Ovary (tissue), 7 donors: ENCODE measurements at regions not wholly inside any gene's neighbourhood (a gene's known extent, or its start where the extent isn't known, plus 50 kb on each side); places are given as distances from the start of the nearest gene placed in this dataset.

Experiments
- DNase-seq, 5 donors: peaks; one replicate each; pipeline ENCODE4 v3.0.0-alpha.2; 2019 to 2020
- H3K27ac ChIP-seq, 2 donors: fragments of 200-600 bp; one replicate each; pipeline versions ENCODE4 v1.5.1 to v1.8.0; 2019 to 2022
- H3K27me3 ChIP-seq: fragments of 200-600 bp; one replicate; pipeline ENCODE4 v1.8.0; 2022
- H3K36me3 ChIP-seq: fragments of 200-600 bp; sonication (generic); one replicate; pipeline ENCODE4 v1.5.1; 2019
- H3K4me1 ChIP-seq: one replicate; pipeline ENCODE4 v1.8.1; 2013; ENCODE audit warnings: mild to moderate bottlenecking, moderate library complexity; ENCODE audit not compliant: insufficient read depth
- H3K4me3 ChIP-seq: fragments of 200-600 bp; sonication (generic); one replicate; pipeline ENCODE4 v1.5.1; 2017
- H3K9me3 ChIP-seq, 2 donors: fragments of 200-600 bp in 1 of 2; sonication (generic) in 1 of 2; one replicate each; pipeline versions ENCODE4 v1.5.1 to v1.8.1; 2013 to 2019; ENCODE audit warnings: mild to moderate bottlenecking in 1 of 2, moderate library complexity in 1 of 2
- EP300 ChIP-seq: sonication (generic); formaldehyde crosslinking; IDR thresholded peaks from one replicate; pipeline ENCODE4 v1.6.1; 2017; ENCODE audit warnings: antibody characterized with exemption
- POLR2A ChIP-seq: fragments of 450-650 bp; IDR thresholded peaks from one replicate; pipeline ENCODE4 v1.6.1; 2017; ENCODE audit warnings: antibody characterized with exemption, mild to moderate bottlenecking, moderate library complexity
- WGBS, 3 donors: extraction: QIAGEN DNeasy Blood & Tissue Kit in 1 of 3; methylation state at CpG; one replicate each; pipeline versions ENCODE4 v1.1.5 to v1.1.7; 2013 to 2017; 5-methylcytosine and 5-hydroxymethylcytosine counted together
- intact Hi-C, 4 donors: fragments of 100-400 bp; cut with DNase I; formaldehyde crosslinking; loops; one replicate each; pipeline versions ENCODE4 v1.11.0 to v1.15.1; 2022 to 2023
- TF ChIP-seq, protein P1 (sequence below), 3 donors: fragments of 450-650 bp in 2 of 3; fragments of 200-600 bp in 1 of 3; IDR thresholded peaks; one replicate each; pipeline versions ENCODE4 v1.5.1 to v1.8.0; 2016 to 2022; ENCODE audit warnings: antibody characterized with exemption in 3 of 3, mild to moderate bottlenecking in 1 of 3
- donor health status: DM: no; HTN: no; CAD: no; lungs with moderate emphysema.
- donor health status: DM: no; HTN: no; CAD: no.
- donor health status: Bipolar disorder and iron deficiency.
- donor health status: DM: no; HTN: no; CAD: no.
- donor health status: DM: yes; HTN: yes; CAD: no.

DNA sequence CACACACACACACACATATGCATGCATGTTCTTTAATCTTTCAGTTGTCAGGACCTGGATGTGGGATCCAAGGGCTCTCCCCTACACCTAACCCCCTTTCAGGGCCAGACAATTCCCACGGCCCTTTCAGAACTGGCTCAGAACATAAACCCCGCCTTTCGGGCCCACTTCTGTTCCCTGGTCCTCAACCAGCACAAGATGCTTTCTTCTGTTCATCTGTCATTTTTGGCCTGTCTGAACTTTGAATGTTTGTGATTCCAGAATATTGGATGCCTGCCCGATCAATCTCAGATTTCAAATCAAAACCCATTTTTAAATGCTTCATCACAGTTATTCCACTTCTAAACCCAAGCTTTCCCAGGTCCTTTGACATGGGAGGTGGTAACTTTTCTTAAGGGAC lies 167.3 kb downstream of the USP12 start:
- no peak for DNase-seq
- 72 to 82% (median 78%) methylated on average over 4 of the region's 4 CpGs for WGBS, 3 donors
- no peak overlapping the region for H3K27ac ChIP-seq

DNA sequence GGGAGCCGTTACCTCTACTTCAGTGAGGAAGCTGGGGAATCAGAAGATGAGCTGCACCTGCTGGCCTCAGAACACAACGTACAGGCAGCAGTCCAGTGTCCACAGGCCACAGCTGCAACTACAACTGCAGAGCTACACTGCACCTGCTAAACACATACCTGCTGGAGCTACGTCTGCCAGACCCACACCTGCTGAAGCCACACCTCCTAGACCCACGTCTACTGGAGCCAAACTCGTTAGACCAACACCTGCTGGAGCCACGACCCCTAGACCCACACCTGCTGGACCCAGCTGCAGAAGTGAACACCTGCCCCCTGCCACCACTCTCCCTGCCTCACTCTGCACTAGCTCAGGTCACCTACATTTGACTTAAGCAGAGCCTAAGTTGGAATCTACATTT lies 169.9 kb downstream of the USP12 start:
- 46 to 64% (median 52%) methylated on average over 6 of the region's 6 CpGs for WGBS, 3 donors
- no peaks in the 10 kb centered on the region for H3K36me3 ChIP-seq

More for the DNA sequence above, 167.3 kb downstream of the USP12 start:
- peaks cover 2% of the 10 kb centered on the region for H3K4me1 ChIP-seq
- H3K27me3 ChIP-seq = no peaks in the 10 kb centered on the region
- TF ChIP-seq POLR2A = no peak
- TF ChIP-seq EP300 = no peak
- TF ChIP-seq, protein P1, sequence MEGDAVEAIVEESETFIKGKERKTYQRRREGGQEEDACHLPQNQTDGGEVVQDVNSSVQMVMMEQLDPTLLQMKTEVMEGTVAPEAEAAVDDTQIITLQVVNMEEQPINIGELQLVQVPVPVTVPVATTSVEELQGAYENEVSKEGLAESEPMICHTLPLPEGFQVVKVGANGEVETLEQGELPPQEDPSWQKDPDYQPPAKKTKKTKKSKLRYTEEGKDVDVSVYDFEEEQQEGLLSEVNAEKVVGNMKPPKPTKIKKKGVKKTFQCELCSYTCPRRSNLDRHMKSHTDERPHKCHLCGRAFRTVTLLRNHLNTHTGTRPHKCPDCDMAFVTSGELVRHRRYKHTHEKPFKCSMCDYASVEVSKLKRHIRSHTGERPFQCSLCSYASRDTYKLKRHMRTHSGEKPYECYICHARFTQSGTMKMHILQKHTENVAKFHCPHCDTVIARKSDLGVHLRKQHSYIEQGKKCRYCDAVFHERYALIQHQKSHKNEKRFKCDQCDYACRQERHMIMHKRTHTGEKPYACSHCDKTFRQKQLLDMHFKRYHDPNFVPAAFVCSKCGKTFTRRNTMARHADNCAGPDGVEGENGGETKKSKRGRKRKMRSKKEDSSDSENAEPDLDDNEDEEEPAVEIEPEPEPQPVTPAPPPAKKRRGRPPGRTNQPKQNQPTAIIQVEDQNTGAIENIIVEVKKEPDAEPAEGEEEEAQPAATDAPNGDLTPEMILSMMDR (IDR thresholded peaks at IDR 0.05) = no peak
- H3K9me3 ChIP-seq = no peaks in the 10 kb centered on the region
- H3K4me3 ChIP-seq = no peak overlapping the region
- intact Hi-C loops = no loop called here
- no peaks in the 10 kb centered on the region for H3K36me3 ChIP-seq

GRCh38 chr13:27000686-27001085 lies 170.9 kb downstream of the USP12 start:
- Histone ChIP-seq H3K9me3 (no peaks in the 10 kb centered on the region), H3K4me1 (no peaks in the 10 kb centered on the region), H3K27me3 (no peaks in the 10 kb centered on the region), H3K27ac (no peak overlapping the region), H3K36me3 (no peaks in the 10 kb centered on the region), H3K4me3 (no peak overlapping the region)
- intact Hi-C loops = no loop called here
- WGBS, 3 donors = 76 to 90% (median 82%) methylated on average over 6 of the region's 6 CpGs
- TF ChIP-seq, protein P1 (IDR thresholded peaks at IDR 0.05) = no peak
- DNase-seq = no peak

More for the DNA sequence above, 169.9 kb downstream of the USP12 start:
- Histone ChIP-seq H3K9me3 (no peaks in the 10 kb centered on the region), H3K27ac (no peak overlapping the region), H3K4me3 (no peak overlapping the region), H3K4me1 (no peaks in the 10 kb centered on the region), H3K27me3 (no peaks in the 10 kb centered on the region)
- TF ChIP-seq, protein P1 (IDR thresholded peaks at IDR 0.05) = no peak
- TF ChIP-seq POLR2A (no peak), EP300 (no peak)
- intact Hi-C loops = no loop called here
- no peak for DNase-seq

- Histone ChIP-seq H3K4me3 (no peak overlapping the region), H3K4me1 (no peaks in the 10 kb centered on the region), H3K9me3 (no peaks in the 10 kb centered on the region), H3K27me3 (no peaks in the 10 kb centered on the region), H3K27ac (no peak overlapping the region), H3K36me3 (no peaks in the 10 kb centered on the region)
- WGBS, 3 donors = 83 to 87% (median 85%) methylated on average over 7 of the region's 7 CpGs
- TF ChIP-seq EP300 = no peak
- TF ChIP-seq, protein P1 (IDR thresholded peaks at IDR 0.05) = no peak
- no peak for TF ChIP-seq POLR2A
- no peak for DNase-seq
- intact Hi-C loops = loop anchor here in 1 of 4 donors (10.0 kb wide), 1 partner anchor 155 kb away; no protein-coding TSS in a partner anchor
Observed at GRCh38 chr13:26999499-26999898, 172.1 kb downstream of the USP12 start.
